Liver (tissue), 8 donors: ENCODE measurements at regions not wholly inside any gene's neighbourhood (a gene's known extent, or its start where the extent isn't known, plus 50 kb on each side); places are given as distances from the start of the nearest gene placed in this dataset.

Experiments used
- DNase-seq: peaks from one replicate; pipeline ENCODE4 v3.0.0-alpha.2; 2017; ENCODE audit warnings: low spot score
- H3K27ac ChIP-seq, 2 donors: one replicate each; pipeline ENCODE4 v1.7.0; 2013; ENCODE audit warnings: inconsistent platforms in 2 of 2, low read length in 2 of 2, control low read depth in 1 of 2, low read depth in 1 of 2, mild to moderate bottlenecking in 1 of 2
- H3K27me3 ChIP-seq, 4 donors: one replicate each; pipeline versions ENCODE4 v1.6.1 to v1.7.0; 2013; ENCODE audit warnings: low read length in 3 of 4, inconsistent platforms in 1 of 4, mild to moderate bottlenecking in 1 of 4, moderate library complexity in 1 of 4; ENCODE audit not compliant: control insufficient read depth in 4 of 4, insufficient read depth in 4 of 4
- H3K36me3 ChIP-seq, 4 donors: one replicate each; pipeline versions ENCODE4 v1.6.1 to v1.7.0; 2013; ENCODE audit warnings: low read length in 3 of 4, mild to moderate bottlenecking in 3 of 4, low read depth in 1 of 4, moderate library complexity in 1 of 4; ENCODE audit not compliant: control insufficient read depth in 4 of 4, insufficient read depth in 3 of 4
- H3K4me1 ChIP-seq, 4 donors: one replicate each; pipeline versions ENCODE4 v1.6.1 to v1.7.0; 2013; ENCODE audit warnings: low read length in 3 of 4, mild to moderate bottlenecking in 3 of 4, moderate library complexity in 1 of 4; ENCODE audit not compliant: control insufficient read depth in 4 of 4, insufficient read depth in 4 of 4
- H3K4me3 ChIP-seq, 3 donors: one replicate each; pipeline versions ENCODE4 v1.6.1 to v1.7.0; 2013; ENCODE audit warnings: low read length in 3 of 3, control low read depth in 1 of 3, low read depth in 1 of 3, mild to moderate bottlenecking in 1 of 3
- H3K9ac ChIP-seq, 2 donors: one replicate each; pipeline ENCODE4 v1.7.0; 2013; ENCODE audit warnings: low read length in 2 of 2, mild to moderate bottlenecking in 2 of 2, moderate library complexity in 2 of 2, control low read depth in 1 of 2, low read depth in 1 of 2
- H3K9me3 ChIP-seq, 4 donors: one replicate each; pipeline versions ENCODE4 v1.6.1 to v1.7.0; 2013; ENCODE audit warnings: low read length in 3 of 4; ENCODE audit not compliant: control insufficient read depth in 4 of 4
- EGR1 ChIP-seq, 2 donors: IDR thresholded peaks; 2 replicates each; pipeline ENCODE4 v1.6.1; 2016 to 2018; ENCODE audit warnings: antibody characterized with exemption in 2 of 2, low read depth in 2 of 2
- FOXA1 ChIP-seq: IDR thresholded peaks from 2 replicates; pipeline ENCODE4 v1.6.1; 2016; ENCODE audit warnings: antibody characterized with exemption
- FOXA2 ChIP-seq: IDR thresholded peaks from 2 replicates; pipeline ENCODE4 v1.6.1; 2016; ENCODE audit warnings: antibody characterized with exemption
- GABPA ChIP-seq, 2 donors: IDR thresholded peaks in 1 of 2; conservative IDR thresholded peaks in 1 of 2; 2 replicates each; pipeline ENCODE4 v1.6.1; 2016; ENCODE audit warnings: antibody characterized with exemption in 2 of 2, mild to moderate bottlenecking in 1 of 2, moderate library complexity in 1 of 2
- HNF4A ChIP-seq, 2 donors: conservative IDR thresholded peaks; 2 replicates each; pipeline ENCODE4 v1.6.1; 2016; ENCODE audit warnings: antibody characterized with exemption in 2 of 2, mild to moderate bottlenecking in 2 of 2
- HNF4G ChIP-seq: IDR thresholded peaks from 2 replicates; pipeline ENCODE4 v1.6.1; 2016; ENCODE audit warnings: antibody characterized with exemption
- JUND ChIP-seq, 2 donors: IDR thresholded peaks; 2 replicates each; pipeline ENCODE4 v1.6.1; 2016; ENCODE audit warnings: antibody characterized with exemption in 2 of 2
- MAX ChIP-seq: IDR thresholded peaks from 2 replicates; pipeline ENCODE4 v1.6.1; 2016; ENCODE audit warnings: antibody characterized with exemption
- NR2F2 ChIP-seq: IDR thresholded peaks from 2 replicates; pipeline ENCODE4 v1.6.1; 2016; ENCODE audit warnings: antibody characterized with exemption
- RAD21 ChIP-seq, 2 donors: IDR thresholded peaks; 2 replicates each; pipeline ENCODE4 v1.6.1; 2016; ENCODE audit warnings: antibody characterized with exemption in 2 of 2, mild to moderate bottlenecking in 2 of 2
- RXRA ChIP-seq, 2 donors: IDR thresholded peaks; 2 replicates each; pipeline ENCODE4 v1.6.1; 2017 to 2018; ENCODE audit warnings: antibody characterized with exemption in 2 of 2, mild to moderate bottlenecking in 1 of 2
- SP1 ChIP-seq: IDR thresholded peaks from 2 replicates; pipeline ENCODE4 v1.6.1; 2018; ENCODE audit warnings: antibody characterized with exemption, mild to moderate bottlenecking
- TAF1 ChIP-seq: conservative IDR thresholded peaks from 2 replicates; pipeline ENCODE4 v1.6.1; 2016; ENCODE audit warnings: antibody characterized with exemption, mild to moderate bottlenecking
- YY1 ChIP-seq: IDR thresholded peaks from 2 replicates; pipeline ENCODE4 v1.6.1; 2016; ENCODE audit warnings: antibody characterized with exemption, mild to moderate bottlenecking
- WGBS: extraction: QIAGEN DNeasy Blood & Tissue Kit; methylation state at CpG from one replicate; pipeline ENCODE4 v1.1.7; 2013; 5-methylcytosine and 5-hydroxymethylcytosine counted together
- TF ChIP-seq, protein P1 (sequence below): IDR thresholded peaks from 2 replicates; pipeline ENCODE4 v1.6.1; 2016; ENCODE audit warnings: antibody characterized with exemption
- TF ChIP-seq, protein P2 (sequence below): IDR thresholded peaks from 2 replicates; pipeline ENCODE4 v1.6.1; 2016; ENCODE audit warnings: antibody characterized with exemption
- TF ChIP-seq, protein P3 (sequence below): IDR thresholded peaks from 2 replicates; pipeline ENCODE4 v1.6.1; 2016; ENCODE audit warnings: antibody characterized with exemption, mild to moderate bottlenecking
- TF ChIP-seq, protein P4 (sequence below): fragments of 150-350 bp; IDR thresholded peaks from 2 replicates; pipeline ENCODE4 v1.5.1; 2017; ENCODE audit warnings: improper control_type of control experiment, low read depth, low read length; ENCODE audit not compliant: missing input control
- donor health status: healthy.
- donor health status: healthy.
- donor health status: healthy.
- donor health status: healthy.
- donor health status: healthy.

DNA sequence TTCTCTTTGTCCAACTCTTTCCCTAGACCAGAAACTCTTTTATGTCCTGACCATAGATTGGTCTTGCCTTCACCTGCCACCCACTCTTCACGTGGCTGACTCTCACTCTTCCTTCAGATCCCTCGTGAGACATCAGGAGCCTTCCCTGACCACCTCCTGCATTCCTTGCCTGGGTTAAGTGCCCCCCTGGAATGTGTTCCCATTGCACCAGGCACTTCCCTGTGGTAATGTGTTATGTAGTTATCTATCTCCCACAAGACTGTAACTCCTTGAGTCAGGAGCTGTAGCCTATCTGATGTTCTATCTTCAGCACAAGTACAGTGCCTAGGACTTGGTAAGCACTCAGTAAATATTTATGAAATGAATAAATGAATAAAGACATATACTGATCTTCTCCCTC is 111.2 kb upstream of the CTTNBP2NL start:
- Histone ChIP-seq H3K4me1 (no peaks in the 10 kb centered on the region), H3K4me3 (no peak overlapping the region), H3K9me3 (no peaks in the 10 kb centered on the region), H3K27ac (no peak overlapping the region), H3K27me3 (peaks cover 0 to 6% (median 0%) of the 10 kb centered on the region in 4 donors), H3K9ac (no peak overlapping the region), H3K36me3 (no peaks in the 10 kb centered on the region)
- WGBS, result 43% methylated on average over 2 of the region's 2 CpGs
- TF ChIP-seq, protein P1, sequence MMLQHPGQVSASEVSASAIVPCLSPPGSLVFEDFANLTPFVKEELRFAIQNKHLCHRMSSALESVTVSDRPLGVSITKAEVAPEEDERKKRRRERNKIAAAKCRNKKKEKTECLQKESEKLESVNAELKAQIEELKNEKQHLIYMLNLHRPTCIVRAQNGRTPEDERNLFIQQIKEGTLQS, result no peak
- TF ChIP-seq SP1 (no peak), FOXA1 (no peak), HNF4A (conservative IDR thresholded peaks at IDR 0.05) (no peak), FOXA2 (no peak)
- no peak for DNase-seq

GRCh38 chr1:112285316-112285715 is 110.7 kb upstream of the CTTNBP2NL start:
- no peak overlapping the region for H3K4me3 ChIP-seq
- no peak overlapping the region for H3K9ac ChIP-seq
- no peaks in the 10 kb centered on the region for H3K4me1 ChIP-seq
- TF ChIP-seq FOXA2 (no peak), NR2F2 (no peak), SP1 (no peak), GABPA (IDR thresholded peaks at IDR 0.05 in 1 of 2, conservative IDR thresholded peaks at IDR 0.05 in 1 of 2) (no peak), EGR1 (IDR thresholded peaks at IDR 0.05; ENCODE audit: low read depth in 2 of 2) (no peak), HNF4A (conservative IDR thresholded peaks at IDR 0.05) (no peak), RXRA (IDR thresholded peaks at IDR 0.05) (no peak), RAD21 (IDR thresholded peaks at IDR 0.05) (no peak), MAX (no peak), TAF1 (no peak), FOXA1 (no peak), JUND (IDR thresholded peaks at IDR 0.05) (no peak), HNF4G (no peak), YY1 (no peak)
- TF ChIP-seq, protein P2, sequence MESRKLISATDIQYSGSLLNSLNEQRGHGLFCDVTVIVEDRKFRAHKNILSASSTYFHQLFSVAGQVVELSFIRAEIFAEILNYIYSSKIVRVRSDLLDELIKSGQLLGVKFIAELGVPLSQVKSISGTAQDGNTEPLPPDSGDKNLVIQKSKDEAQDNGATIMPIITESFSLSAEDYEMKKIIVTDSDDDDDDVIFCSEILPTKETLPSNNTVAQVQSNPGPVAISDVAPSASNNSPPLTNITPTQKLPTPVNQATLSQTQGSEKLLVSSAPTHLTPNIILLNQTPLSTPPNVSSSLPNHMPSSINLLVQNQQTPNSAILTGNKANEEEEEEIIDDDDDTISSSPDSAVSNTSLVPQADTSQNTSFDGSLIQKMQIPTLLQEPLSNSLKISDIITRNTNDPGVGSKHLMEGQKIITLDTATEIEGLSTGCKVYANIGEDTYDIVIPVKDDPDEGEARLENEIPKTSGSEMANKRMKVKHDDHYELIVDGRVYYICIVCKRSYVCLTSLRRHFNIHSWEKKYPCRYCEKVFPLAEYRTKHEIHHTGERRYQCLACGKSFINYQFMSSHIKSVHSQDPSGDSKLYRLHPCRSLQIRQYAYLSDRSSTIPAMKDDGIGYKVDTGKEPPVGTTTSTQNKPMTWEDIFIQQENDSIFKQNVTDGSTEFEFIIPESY, result no peak
- TF ChIP-seq, protein P3, sequence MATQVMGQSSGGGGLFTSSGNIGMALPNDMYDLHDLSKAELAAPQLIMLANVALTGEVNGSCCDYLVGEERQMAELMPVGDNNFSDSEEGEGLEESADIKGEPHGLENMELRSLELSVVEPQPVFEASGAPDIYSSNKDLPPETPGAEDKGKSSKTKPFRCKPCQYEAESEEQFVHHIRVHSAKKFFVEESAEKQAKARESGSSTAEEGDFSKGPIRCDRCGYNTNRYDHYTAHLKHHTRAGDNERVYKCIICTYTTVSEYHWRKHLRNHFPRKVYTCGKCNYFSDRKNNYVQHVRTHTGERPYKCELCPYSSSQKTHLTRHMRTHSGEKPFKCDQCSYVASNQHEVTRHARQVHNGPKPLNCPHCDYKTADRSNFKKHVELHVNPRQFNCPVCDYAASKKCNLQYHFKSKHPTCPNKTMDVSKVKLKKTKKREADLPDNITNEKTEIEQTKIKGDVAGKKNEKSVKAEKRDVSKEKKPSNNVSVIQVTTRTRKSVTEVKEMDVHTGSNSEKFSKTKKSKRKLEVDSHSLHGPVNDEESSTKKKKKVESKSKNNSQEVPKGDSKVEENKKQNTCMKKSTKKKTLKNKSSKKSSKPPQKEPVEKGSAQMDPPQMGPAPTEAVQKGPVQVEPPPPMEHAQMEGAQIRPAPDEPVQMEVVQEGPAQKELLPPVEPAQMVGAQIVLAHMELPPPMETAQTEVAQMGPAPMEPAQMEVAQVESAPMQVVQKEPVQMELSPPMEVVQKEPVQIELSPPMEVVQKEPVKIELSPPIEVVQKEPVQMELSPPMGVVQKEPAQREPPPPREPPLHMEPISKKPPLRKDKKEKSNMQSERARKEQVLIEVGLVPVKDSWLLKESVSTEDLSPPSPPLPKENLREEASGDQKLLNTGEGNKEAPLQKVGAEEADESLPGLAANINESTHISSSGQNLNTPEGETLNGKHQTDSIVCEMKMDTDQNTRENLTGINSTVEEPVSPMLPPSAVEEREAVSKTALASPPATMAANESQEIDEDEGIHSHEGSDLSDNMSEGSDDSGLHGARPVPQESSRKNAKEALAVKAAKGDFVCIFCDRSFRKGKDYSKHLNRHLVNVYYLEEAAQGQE, result no peak
- TF ChIP-seq, protein P1, result no peak
- TF ChIP-seq, protein P4, sequence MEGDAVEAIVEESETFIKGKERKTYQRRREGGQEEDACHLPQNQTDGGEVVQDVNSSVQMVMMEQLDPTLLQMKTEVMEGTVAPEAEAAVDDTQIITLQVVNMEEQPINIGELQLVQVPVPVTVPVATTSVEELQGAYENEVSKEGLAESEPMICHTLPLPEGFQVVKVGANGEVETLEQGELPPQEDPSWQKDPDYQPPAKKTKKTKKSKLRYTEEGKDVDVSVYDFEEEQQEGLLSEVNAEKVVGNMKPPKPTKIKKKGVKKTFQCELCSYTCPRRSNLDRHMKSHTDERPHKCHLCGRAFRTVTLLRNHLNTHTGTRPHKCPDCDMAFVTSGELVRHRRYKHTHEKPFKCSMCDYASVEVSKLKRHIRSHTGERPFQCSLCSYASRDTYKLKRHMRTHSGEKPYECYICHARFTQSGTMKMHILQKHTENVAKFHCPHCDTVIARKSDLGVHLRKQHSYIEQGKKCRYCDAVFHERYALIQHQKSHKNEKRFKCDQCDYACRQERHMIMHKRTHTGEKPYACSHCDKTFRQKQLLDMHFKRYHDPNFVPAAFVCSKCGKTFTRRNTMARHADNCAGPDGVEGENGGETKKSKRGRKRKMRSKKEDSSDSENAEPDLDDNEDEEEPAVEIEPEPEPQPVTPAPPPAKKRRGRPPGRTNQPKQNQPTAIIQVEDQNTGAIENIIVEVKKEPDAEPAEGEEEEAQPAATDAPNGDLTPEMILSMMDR, result no peak
- no peaks in the 10 kb centered on the region for H3K9me3 ChIP-seq
- no peaks in the 10 kb centered on the region for H3K36me3 ChIP-seq
- H3K27ac ChIP-seq, result no peak overlapping the region
- no peak for DNase-seq
- 74% methylated on average over 4 of the region's 4 CpGs for WGBS
- peaks cover 0 to 6% (median 0%) of the 10 kb centered on the region in 4 donors for H3K27me3 ChIP-seq
